Right lobe of liver (tissue), 6 donors: ENCODE measurements at regions not wholly inside any gene's neighbourhood (a gene's known extent, or its start where the extent isn't known, plus 50 kb on each side); places are given as distances from the start of the nearest gene placed in this dataset.

Source experiments
- ATAC-seq, 4 donors: fragments of 200-7000 bp; cut with Tn5 transposase; one replicate each; pipeline ENCODE4 v1.9.1; 2020; ENCODE audit warnings: mild to moderate bottlenecking in 4 of 4, moderate library complexity in 4 of 4
- DNase-seq, 3 donors: peaks; one replicate each; pipeline ENCODE4 v3.0.0-alpha.2; 2020
- H3K27ac ChIP-seq, 3 donors: fragments of 200-600 bp; one replicate each; pipeline ENCODE4 v1.8.0; 2022
- H3K27me3 ChIP-seq, 2 donors: fragments of 200-600 bp; one replicate each; pipeline ENCODE4 v1.8.0; 2022
- H3K36me3 ChIP-seq, 4 donors: fragments of 200-600 bp; sonication (generic) in 1 of 4; one replicate each; pipeline versions ENCODE4 v1.5.1 to v1.8.0; 2017 to 2022; ENCODE audit warnings: control low read depth in 1 of 4
- H3K4me1 ChIP-seq, 4 donors: fragments of 200-600 bp; sonication (generic) in 1 of 4; one replicate each; pipeline versions ENCODE4 v1.5.1 to v1.8.0; 2017 to 2022; ENCODE audit warnings: control low read depth in 1 of 4
- H3K4me3 ChIP-seq, 3 donors: fragments of 200-600 bp; one replicate each; pipeline ENCODE4 v1.8.0; 2022
- H3K9me3 ChIP-seq, 4 donors: fragments of 200-600 bp; sonication (generic) in 1 of 4; one replicate each; pipeline versions ENCODE4 v1.5.1 to v1.8.0; 2017 to 2022; ENCODE audit warnings: control low read depth in 1 of 4
- CTCF ChIP-seq, 4 donors: fragments of 200-600 bp in 3 of 4; fragments of 450-650 bp in 1 of 4; IDR thresholded peaks; one replicate each; pipeline versions ENCODE4 v1.5.1 to v1.8.0; 2016 to 2022; ENCODE audit warnings: antibody characterized with exemption in 4 of 4, mild to moderate bottlenecking in 2 of 4
- POLR2A ChIP-seq: fragments of 450-650 bp; IDR thresholded peaks from one replicate; pipeline ENCODE4 v1.6.1; 2017; ENCODE audit warnings: antibody characterized with exemption, mild to moderate bottlenecking
- WGBS: methylation state at CpG from one replicate; pipeline ENCODE4 v1.1.6; 2018; ENCODE audit warnings: low coverage, low lambda C conversion rate; ENCODE audit not compliant: insufficient coverage; ENCODE audit errors: missing lambda C conversion rate; 5-methylcytosine and 5-hydroxymethylcytosine counted together
- intact Hi-C, 2 donors: fragments of 100-400 bp; cut with DNase I; formaldehyde crosslinking; loops; one replicate each; pipeline versions ENCODE4 v1.11.2 to v1.14.1; 2022
- donor health status: DM: no; HTN: yes; CAD: no.
- donor health status: DM: no; HTN: no; CAD: no.
- donor health status: DM: no; HTN: no; CAD: no.
- donor health status: DM: no; HTN: yes; CAD: no.
- donor health status: DM: no; HTN: yes; CAD: no.

- intact Hi-C loops: no loop called here
- no peaks in the 10 kb centered on the region for H3K36me3 ChIP-seq
- no peak overlapping the region for H3K27ac ChIP-seq
- DNase-seq: no peak
- no peaks in the 10 kb centered on the region for H3K9me3 ChIP-seq
- no peak for TF ChIP-seq CTCF (IDR thresholded peaks at IDR 0.05)
- ATAC-seq: no peak
- H3K27me3 ChIP-seq: no peaks in the 10 kb centered on the region
- H3K4me3 ChIP-seq: no peak overlapping the region
- no peaks in the 10 kb centered on the region for H3K4me1 ChIP-seq
- WGBS: 73% methylated on average over 3 of the region's 3 CpGs
Observed at GRCh38 chr16:5549802-5550201, 452.2 kb upstream of the EEF2KMT start.

GRCh38 chr16:5541356-5541755 lies 443.8 kb upstream of the EEF2KMT start:
- TF ChIP-seq CTCF (IDR thresholded peaks at IDR 0.05) (no peak), POLR2A (no peak)
- H3K4me1 ChIP-seq: no peaks in the 10 kb centered on the region
- H3K27ac ChIP-seq: no peak overlapping the region
- H3K36me3 ChIP-seq: no peaks in the 10 kb centered on the region
- no peaks in the 10 kb centered on the region for H3K9me3 ChIP-seq
- WGBS: 35% methylated on average over 3 of the region's 3 CpGs
- DNase-seq (no peak), ATAC-seq (no peak)
- intact Hi-C loops: no loop called here
- no peak overlapping the region for H3K4me3 ChIP-seq
- H3K27me3 ChIP-seq: no peaks in the 10 kb centered on the region

GRCh38 chr16:5537347-5537746 lies 439.8 kb upstream of the EEF2KMT start:
- intact Hi-C loops: no loop called here
- H3K27ac ChIP-seq: no peak overlapping the region
- ATAC-seq: no peak
- no peaks in the 10 kb centered on the region for H3K9me3 ChIP-seq
- H3K36me3 ChIP-seq: no peaks in the 10 kb centered on the region
- H3K4me1 ChIP-seq: no peaks in the 10 kb centered on the region
- no peak for DNase-seq
- 39% methylated on average over 1 of the region's 1 CpG for WGBS
- TF ChIP-seq CTCF (IDR thresholded peaks at IDR 0.05): no peak
- TF ChIP-seq POLR2A: no peak
- no peak overlapping the region for H3K4me3 ChIP-seq
- no peaks in the 10 kb centered on the region for H3K27me3 ChIP-seq

- DNase-seq (no peak), ATAC-seq (no peak)
- Histone ChIP-seq H3K4me3 (no peak overlapping the region), H3K4me1 (no peaks in the 10 kb centered on the region), H3K27me3 (no peaks in the 10 kb centered on the region), H3K36me3 (no peaks in the 10 kb centered on the region), H3K27ac (no peak overlapping the region), H3K9me3 (no peaks in the 10 kb centered on the region)
- TF ChIP-seq CTCF (IDR thresholded peaks at IDR 0.05): no peak
- no peak for TF ChIP-seq POLR2A
- intact Hi-C loops: no loop called here
- 39% methylated on average over 3 of the region's 3 CpGs for WGBS
Observed at GRCh38 chr16:5533321-5533888, 435.8 kb upstream of the EEF2KMT start.

GRCh38 chr16:5527817-5528216 lies 430.2 kb upstream of the EEF2KMT start:
- TF ChIP-seq POLR2A (no peak), CTCF (IDR thresholded peaks at IDR 0.05) (no peak)
- Histone ChIP-seq H3K27ac (no peak overlapping the region), H3K4me3 (no peak overlapping the region), H3K4me1 (no peaks in the 10 kb centered on the region), H3K36me3 (no peaks in the 10 kb centered on the region), H3K27me3 (no peaks in the 10 kb centered on the region), H3K9me3 (no peaks in the 10 kb centered on the region)
- ATAC-seq: no peak
- intact Hi-C loops: no loop called here
- no peak for DNase-seq
- 54% methylated on average over 4 of the region's 5 CpGs for WGBS
